ENCODE measurements at regions not wholly inside any gene's neighbourhood (a gene's known extent, or its start where the extent isn't known, plus 50 kb on each side); places are given as distances from the start of the nearest gene placed in this dataset.

GRCh38 chr9:7387840-7388239 is 411.7 kb downstream of the DMAC1 start:
- no peaks in the 10 kb centered on the region for H3K79me2 ChIP-seq (ENCODE audit: insufficient read depth)
- H3F3A ChIP-seq (replicated peaks; ENCODE audit: insufficient read depth), result no peaks in the 10 kb centered on the region
- H3K4me2 ChIP-seq, result no peak overlapping the region
- H3K36me3 ChIP-seq (replicated peaks in 1 of 2; ENCODE audit: control insufficient read depth in 1 of 2, insufficient read depth in 2 of 2, low read length in 1 of 2), result no peaks in the 10 kb centered on the region
- 54% methylated on average over 4 of the region's 5 CpGs for WGBS (ENCODE audit: low lambda C conversion rate)
- no peaks in the 10 kb centered on the region for H3K4me1 ChIP-seq (ENCODE audit: control insufficient read depth in 1 of 2, insufficient read depth in 2 of 2, low read depth in 1 of 2, low read length in 1 of 2)
- POLR2A ChIA-PET, result no interaction called here
- H3K9me3 ChIP-seq, result no peaks in the 10 kb centered on the region
- no peak overlapping the region for H2AFZ ChIP-seq (ENCODE audit: low read depth)
- TF ChIP-seq POLR2AphosphoS5 (IDR thresholded peaks at IDR 0.05; ENCODE audit: low read depth, low read length), result no peak
- TF ChIP-seq PBX3 (IDR thresholded peaks at IDR 0.05), result no peak
- no peak for TF ChIP-seq MXI1 (IDR thresholded peaks at IDR 0.05; ENCODE audit: low read depth, low read length)
- H3K9ac ChIP-seq, result no peak overlapping the region
- no peak overlapping the region for H3K4me3 ChIP-seq (ENCODE audit: low read depth in 2 of 2, low read length in 1 of 2)
- no peaks in the 10 kb centered on the region for H4K20me1 ChIP-seq (ENCODE audit: insufficient read depth)
- H3K9me2 ChIP-seq, result no peaks in the 10 kb centered on the region
- CTCF ChIA-PET, result interaction anchor here (2.5 kb wide), 1 partner anchor 14 kb away, joined by 10 read pairs; no protein-coding TSS in a partner anchor
- no peak for DNase-seq
- no peaks in the 10 kb centered on the region for H3K27me3 ChIP-seq (ENCODE audit: insufficient read depth)
- no peak overlapping the region for H3K27ac ChIP-seq (ENCODE audit: low read depth in 2 of 2, low read length in 1 of 2)

GRCh38 chr9:7382304-7382703 is 417.3 kb downstream of the DMAC1 start:
- Histone ChIP-seq H3K4me2 (no peak overlapping the region), H3K9ac (no peak overlapping the region), H2AFZ (ENCODE audit: low read depth) (no peak overlapping the region), H3K36me3 (replicated peaks in 1 of 2; ENCODE audit: control insufficient read depth in 1 of 2, insufficient read depth in 2 of 2, low read length in 1 of 2) (no peaks in the 10 kb centered on the region), H3K4me1 (ENCODE audit: control insufficient read depth in 1 of 2, insufficient read depth in 2 of 2, low read depth in 1 of 2, low read length in 1 of 2) (peaks cover 0 to 3% of the 10 kb centered on the region in 2 experiments; a peak in 1 of 4 replicates), H3K9me2 (no peaks in the 10 kb centered on the region), H3K79me2 (ENCODE audit: insufficient read depth) (no peaks in the 10 kb centered on the region), H3K9me3 (no peaks in the 10 kb centered on the region), H4K20me1 (ENCODE audit: insufficient read depth) (no peaks in the 10 kb centered on the region), H3F3A (replicated peaks; ENCODE audit: insufficient read depth) (no peaks in the 10 kb centered on the region), H3K27me3 (ENCODE audit: insufficient read depth) (no peaks in the 10 kb centered on the region), H3K4me3 (ENCODE audit: low read depth in 2 of 2, low read length in 1 of 2) (no peak overlapping the region), H3K27ac (ENCODE audit: low read depth in 2 of 2, low read length in 1 of 2) (no peak overlapping the region)
- ChIA-PET POLR2A (no interaction called here), CTCF (interaction anchor here (1.5 to 1.8 kb wide), 2 partner anchors 13 to 19 kb away, joined by 3 to 8 read pairs; no protein-coding TSS in a partner anchor)
- DNase-seq, result no peak
- TF ChIP-seq RAD21 (IDR thresholded peaks at IDR 0.05; ENCODE audit: low read length) (no peak), GATA2 (CRISPR knock-in tag; IDR thresholded peaks at IDR 0.05) (no peak), ZBTB33 (IDR thresholded peaks at IDR 0.05; ENCODE audit: borderline replicate concordance, low read depth) (no peak), PBX3 (IDR thresholded peaks at IDR 0.05) (no peak), POLR2AphosphoS5 (IDR thresholded peaks at IDR 0.05; ENCODE audit: low read depth, low read length) (no peak), MAX (IDR thresholded peaks at IDR 0.05; ENCODE audit: low read depth) (no peak), FOSL2 (IDR thresholded peaks at IDR 0.05; ENCODE audit: borderline replicate concordance, low read depth) (no peak), TEAD4 (IDR thresholded peaks at IDR 0.05; ENCODE audit: borderline replicate concordance, insufficient read depth) (no peak), RCOR1 (IDR thresholded peaks at IDR 0.05; ENCODE audit: low read length) (no peak), EP300 (IDR thresholded peaks at IDR 0.05; ENCODE audit: borderline replicate concordance in 1 of 2, low read depth in 1 of 2, low read length in 1 of 2) (no peak), IRF3 (IDR thresholded peaks at IDR 0.05; ENCODE audit: low read depth, low read length) (no peak), EZH2phosphoT487 (IDR thresholded peaks at IDR 0.05; ENCODE audit: borderline replicate concordance, low read depth) (no peak), USF2 (IDR thresholded peaks at IDR 0.05; ENCODE audit: borderline replicate concordance, low read depth, low read length) (no peak)
- WGBS (ENCODE audit: low lambda C conversion rate), result 64% methylated on average over 3 of the region's 3 CpGs

All from SK-N-SH (cell line).